ENCODE measurements at regions not wholly inside any gene's neighbourhood (a gene's known extent, or its start where the extent isn't known, plus 50 kb on each side); places are given as distances from the start of the nearest gene placed in this dataset.
A peak's percentile ranks its signal among the peaks of the same experiment; 100 is the strongest.
"Not testable (repeated sequence)": the region's sequence is repeated elsewhere in the genome, so short reads cannot be mapped to it uniquely, and the experiment has no call there.

DNA sequence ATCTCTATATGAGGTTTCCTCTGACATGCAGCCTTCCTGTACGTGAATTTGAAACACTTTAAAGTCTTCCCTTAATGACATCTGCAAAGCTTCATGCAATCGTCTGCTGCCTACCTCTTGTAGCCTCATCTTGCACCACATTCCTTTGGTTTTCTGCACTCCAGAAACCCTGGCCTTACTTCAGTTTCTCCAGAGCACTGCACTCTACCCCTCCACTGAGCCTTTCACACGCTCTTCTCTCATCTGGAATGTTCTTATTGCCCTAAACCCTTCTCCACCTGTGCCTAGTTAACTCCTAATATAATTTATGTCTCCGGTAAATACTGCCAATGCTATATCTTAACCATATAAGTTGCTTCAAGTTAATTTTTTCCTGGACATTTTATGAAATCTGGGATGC is 168.8 kb upstream of the SLC27A6 start:
- DNase-seq (ENCODE audit: low read depth), result no peak

DNA sequence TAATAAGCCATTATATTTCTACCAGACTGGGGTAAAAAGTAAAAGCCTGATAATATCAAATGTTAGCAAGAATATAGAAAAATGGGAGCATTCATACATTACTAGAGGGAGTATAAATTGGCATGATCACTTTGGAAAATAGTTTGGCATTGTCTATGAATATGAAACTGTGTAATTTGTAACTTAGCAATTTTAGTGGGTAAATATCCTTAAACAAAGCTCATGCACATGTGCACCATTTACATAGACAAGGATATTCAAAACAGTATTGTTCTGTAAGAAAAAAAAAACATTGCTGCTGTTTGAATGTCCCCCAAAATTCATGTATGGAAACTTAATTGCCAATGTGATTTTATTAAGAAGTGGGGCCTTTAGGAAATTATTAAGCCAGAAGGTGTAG is 166.4 kb upstream of the SLC27A6 start:
- DNase-seq (ENCODE audit: low read depth), result no peak

DNA sequence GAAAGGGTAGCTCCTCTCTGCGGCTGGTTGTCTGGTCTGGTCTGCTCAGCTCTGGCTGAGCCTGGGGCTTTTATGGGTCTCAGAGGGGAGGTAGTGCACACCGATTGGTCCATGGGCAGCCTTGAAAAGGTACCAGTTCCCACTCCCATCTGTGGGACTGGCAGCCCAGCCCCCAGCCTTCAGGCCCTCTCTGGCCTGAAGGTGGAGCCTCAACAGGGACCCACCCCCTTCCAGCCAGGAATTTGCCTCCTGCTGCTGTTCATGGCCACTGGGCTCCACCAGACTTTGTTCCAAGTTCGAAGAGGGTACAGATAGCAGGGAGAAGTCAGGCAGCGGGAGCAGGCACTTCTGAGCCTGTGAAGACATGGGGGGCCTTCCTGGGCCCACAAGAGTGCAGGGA is 165.3 kb upstream of the SLC27A6 start:
- DNase-seq (ENCODE audit: low read depth), result no peak

DNA sequence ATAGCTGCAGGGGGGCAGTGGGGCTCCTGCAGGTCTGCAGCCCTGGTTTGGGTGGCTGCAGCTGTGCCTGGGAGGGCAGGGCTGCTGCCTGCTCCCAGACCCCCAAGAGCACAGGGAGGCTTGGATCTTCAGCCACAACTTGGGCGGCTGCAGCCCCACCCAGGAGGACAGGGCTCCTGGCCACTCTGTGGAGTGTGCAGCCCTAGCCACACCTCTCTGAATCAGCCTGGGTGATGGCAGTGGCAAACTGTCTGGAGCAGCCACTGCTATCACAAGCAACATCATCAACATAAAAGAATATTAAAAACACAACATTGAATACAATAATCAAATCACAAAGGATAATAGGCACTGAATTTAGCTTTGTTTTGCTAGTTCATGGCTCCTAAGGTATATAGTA is 164.9 kb upstream of the SLC27A6 start:
- DNase-seq (ENCODE audit: low read depth), result no peak

DNA sequence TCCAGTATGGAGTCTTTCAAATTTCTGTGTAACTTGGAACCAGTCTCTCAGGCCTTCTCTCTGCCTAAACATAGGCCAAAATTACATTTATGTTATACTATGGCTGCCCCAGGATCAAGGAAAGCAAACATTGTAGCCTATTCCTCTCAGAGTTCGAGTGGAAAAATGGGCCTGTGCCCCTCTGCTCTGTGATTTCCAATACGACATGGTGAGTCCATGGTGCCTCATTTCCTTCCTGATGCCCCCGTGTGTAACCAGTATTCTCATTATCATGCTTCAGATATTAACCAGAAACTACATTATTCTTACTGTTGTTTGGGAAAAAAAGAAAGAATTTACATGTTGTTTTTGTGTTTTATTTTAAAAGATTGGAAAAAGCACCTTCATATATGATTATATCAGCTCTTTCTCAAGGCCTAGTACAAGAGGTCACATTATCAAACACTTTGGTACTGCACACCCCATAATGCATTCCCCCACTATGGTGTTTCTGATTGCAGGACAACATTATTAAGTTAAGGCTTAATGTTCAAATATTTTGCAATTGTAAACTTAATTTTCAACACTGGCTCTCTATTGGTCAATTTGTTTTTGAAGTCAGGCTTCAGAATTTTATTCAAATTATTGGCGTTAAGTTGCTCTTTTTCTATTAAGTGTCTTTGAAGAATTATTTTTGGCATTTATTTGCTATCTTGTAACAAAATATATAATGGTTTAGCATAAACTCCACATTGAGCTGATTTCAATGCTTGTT is 151.8 kb upstream of the SLC27A6 start:
- no peak for DNase-seq (ENCODE audit: low read depth)

DNA sequence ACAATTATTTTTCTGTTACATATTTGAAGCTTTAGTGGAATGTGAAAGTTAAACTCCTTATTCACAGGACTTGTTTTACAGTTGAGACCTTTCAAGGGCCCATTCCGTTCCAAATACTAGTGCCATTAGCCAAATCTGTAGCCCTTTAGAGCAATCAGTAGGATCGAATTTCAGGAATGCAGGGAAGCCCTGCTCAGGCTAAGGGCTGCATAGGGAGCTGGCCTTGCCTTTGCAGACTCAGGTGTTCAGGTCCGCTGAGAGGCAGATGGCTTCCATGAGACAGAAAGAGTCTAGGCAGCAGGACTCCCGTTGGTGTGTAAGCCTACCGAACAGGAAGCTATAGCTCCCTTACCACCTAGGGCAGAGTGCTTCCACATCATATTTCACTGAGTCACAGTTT is 150.1 kb upstream of the SLC27A6 start:
- DNase-seq (ENCODE audit: low read depth), result no peak

DNA sequence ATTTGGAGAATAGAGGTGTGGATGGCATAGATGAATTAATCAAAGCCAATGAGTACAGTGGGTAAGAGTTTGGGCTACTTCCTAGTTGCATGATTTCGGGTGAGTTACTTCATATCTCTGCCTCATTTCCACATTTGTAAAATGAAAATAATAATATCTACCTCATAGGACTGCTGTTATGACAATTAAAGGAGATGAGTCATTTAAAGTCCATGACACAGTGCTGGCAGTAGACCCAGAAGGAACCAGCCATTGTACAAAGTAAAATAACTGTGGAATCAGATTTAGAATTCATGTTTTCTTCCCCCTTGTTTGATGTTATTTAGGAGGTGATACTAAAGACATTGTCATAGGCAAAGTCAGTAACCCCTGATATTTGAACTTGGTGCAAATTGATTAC is 139.5 kb upstream of the SLC27A6 start:
- DNase-seq (ENCODE audit: low read depth), result peak; percentile 29

DNA sequence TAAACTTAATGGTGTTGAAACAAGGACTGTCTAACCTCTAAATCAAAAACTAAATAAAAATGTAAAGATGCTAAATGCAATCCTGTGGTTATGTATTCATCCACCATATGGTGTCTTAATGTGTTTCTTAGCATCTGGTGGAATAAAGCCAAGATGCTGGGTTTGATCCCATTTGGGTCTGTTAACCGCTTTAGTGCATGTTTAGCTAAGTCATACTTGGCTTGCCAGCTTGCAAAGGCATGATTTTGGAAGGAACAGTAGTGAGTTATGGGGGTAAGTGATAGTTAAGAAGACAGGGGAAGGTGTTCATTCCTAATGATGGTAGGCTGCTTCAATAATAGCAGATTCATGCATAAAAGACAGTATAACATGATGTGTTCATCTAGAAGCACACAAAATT is 139.0 kb upstream of the SLC27A6 start:
- peak; percentile 3 for DNase-seq (ENCODE audit: low read depth)

DNA sequence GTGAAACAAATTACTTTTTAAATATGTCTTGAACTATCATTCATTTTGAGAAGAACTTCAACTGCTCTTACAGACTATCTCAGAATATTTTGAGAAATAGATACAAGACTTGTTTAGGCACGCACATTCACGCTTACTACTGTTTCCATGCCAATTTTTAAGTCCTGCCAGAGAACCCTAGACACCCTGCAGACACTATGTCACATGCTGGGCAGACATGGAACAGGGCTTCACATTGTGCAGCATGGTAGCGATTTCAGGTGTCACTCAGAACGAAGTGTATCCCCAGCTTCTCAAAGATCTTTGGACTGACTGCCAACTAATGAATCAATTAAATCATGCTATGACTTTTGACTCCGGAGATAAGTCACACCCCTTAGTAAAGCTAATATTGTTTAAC is 128.7 kb upstream of the SLC27A6 start:
- DNase-seq (ENCODE audit: low read depth), result no peak

DNA sequence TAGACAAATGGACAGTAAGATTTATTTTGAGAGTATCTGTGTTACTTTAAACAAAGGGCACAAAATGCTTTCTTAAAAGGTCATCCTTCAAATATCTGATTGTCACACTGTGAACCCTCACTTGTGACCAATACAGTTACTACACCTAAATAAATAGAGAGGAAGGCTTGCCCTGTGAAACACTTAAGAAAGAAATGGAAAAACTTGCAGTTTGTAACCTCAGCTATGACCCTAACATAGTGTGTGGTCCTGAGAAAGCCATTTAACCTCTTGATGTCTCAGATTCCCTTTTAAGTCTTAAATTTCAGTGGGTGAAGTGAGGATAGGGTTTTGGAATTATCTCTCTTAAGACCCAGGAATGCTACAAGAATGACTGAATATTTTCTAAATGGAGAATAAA is 126.7 kb upstream of the SLC27A6 start:
- DNase-seq (ENCODE audit: low read depth), result no peak

DNA sequence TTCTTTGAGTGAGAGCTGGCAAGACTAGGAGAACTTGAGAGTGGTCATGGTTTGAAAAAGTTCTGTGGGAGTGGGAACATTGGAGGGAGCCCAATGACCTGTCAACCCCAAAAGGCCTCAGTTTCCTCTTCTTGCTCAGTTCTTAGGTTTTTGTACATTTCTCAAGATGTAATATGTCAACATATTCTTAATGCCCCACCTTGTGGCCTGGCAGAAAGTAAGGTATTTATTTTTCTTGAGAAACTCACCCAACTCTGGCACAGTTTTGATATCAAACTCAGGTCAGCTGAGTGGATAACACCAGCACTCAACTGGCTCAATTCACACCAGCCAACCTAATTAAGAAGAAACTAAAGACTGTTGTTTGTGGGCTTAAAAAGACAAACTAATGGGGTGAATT is 123.0 kb upstream of the SLC27A6 start:
- no peak for DNase-seq (ENCODE audit: low read depth)

DNA sequence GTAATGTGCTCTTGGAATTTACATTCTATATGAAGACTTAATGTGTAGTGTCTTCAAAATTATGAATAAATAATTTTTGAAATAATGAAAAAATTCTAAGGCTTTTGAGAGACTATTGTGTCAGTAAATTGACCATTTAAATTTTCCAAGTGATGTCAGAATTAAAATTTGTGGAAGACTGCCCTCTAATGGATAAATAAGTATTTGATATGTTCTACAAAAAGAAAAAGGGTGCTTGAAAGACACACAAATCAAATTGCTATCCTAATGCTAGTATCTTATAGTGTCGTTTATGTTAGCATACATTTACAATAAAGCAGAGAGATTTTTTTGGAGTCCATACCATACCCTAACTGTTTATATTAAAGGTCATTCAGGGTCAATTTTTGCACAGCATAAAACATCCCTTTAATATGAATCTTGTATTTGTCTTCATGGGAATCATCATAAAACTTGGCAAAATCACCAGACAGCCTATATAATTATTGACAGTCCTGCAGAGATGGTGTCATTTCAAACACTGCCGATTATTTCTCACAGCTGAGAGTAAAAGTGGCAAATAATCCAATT is 120.8 kb upstream of the SLC27A6 start:
- peak; percentile 35 for DNase-seq (ENCODE audit: low read depth)

DNA sequence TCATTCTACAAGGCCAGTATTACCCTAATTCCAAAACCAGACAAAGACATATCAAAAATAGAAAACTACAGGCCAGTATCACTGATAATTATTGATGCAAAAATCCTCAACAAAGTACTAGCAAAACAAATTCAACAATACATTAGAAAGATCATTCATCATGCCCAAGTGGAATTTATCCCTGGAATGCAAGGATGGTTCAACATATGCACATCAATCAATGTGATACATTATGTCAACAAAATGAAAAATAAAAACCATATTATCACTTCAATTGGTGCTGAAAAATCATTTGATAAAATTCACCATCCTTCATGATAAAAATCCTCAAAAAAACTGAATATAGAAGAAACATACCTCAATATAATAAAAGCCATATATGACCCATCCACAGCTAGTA is 115.2 kb upstream of the SLC27A6 start:
- no peak for DNase-seq (ENCODE audit: low read depth)

DNA sequence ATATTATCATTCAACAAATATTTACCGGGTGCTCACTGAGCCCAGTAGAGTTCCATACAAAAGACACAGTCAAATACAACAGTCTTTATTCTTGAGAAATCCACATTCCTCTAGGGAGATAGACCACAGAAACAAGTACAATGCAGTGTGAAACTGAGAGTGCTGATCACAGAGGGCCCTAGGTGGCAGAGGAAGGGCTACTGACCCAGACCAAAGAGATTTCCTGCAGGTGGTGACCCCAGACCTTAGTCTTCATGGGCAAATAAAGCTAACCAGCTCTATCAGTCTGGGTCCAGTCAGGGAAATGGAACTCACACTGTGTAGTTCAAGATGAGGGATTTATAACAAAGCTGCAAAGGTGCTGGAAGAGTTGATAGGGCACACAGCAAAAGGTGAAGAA is 110.4 kb upstream of the SLC27A6 start:
- no peak for DNase-seq (ENCODE audit: low read depth)

DNA sequence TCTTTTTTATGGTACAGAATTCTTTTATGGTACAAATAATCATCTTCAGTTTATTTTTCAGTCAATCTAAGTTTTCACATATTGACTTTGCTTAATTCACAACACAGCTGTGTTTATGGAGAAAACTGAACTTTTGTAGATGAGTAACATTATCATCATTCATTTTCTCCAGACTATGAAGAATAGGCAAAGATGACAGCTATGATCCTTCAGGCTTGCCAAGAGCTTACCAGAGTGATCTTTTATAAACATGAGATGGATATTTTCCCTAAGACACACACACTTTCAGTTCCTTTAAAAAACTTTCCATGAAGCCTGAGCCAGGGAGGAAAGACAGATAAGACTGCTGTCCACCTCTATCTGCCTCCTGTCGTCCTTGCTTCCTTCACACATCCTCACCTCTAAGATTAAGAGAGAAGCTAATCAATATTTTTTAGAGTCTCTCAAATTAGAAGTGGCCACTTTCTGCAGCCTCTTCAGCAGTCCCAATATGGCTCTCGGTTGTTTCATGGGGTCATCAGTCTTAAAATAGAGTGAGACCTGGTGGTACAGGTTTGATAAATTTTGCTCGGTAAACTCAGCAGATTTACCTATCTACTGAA is 108.1 kb upstream of the SLC27A6 start:
- no peak for DNase-seq (ENCODE audit: low read depth)

DNA sequence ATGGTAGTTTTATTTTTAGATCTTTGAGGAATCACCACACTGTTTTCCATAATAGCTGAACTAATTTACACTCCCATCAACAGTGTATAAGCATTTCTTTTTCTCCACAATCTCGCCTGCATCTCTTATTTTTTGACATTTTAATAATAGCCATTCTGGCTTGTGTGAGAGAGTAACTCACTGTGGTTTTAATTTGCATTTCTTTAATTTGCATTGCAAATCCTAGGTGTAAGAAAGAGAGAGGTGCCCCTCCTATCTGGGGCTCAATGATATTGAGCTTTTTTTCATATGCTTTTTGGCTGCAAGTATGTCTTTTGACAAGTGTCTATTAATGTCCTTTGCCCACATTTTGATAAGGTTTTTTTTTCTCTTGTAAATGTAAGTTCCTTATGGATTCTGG is 106.3 kb upstream of the SLC27A6 start:
- no peak for DNase-seq (ENCODE audit: low read depth)

DNA sequence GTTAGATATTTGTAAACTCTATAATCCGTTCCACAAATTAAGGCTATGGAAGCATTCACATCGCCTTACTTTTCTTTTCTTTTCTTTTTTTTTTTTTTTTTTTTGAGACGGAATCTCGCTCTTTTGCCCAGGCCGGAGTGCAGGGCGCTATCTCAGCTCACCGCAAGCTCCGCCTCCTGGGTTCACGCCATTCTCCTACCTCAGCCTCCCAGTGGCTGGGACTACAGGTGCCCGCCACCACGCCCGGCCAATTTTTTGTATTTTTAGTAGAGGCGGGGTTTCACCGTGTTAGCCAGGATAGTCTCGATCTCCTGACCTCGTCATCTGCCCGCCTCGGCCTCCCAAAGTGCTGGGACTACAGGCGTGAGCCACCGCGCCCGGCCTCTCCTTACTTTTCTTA is 104.1 kb upstream of the SLC27A6 start:
- not testable (repeated sequence) for DNase-seq (ENCODE audit: low read depth)

DNA sequence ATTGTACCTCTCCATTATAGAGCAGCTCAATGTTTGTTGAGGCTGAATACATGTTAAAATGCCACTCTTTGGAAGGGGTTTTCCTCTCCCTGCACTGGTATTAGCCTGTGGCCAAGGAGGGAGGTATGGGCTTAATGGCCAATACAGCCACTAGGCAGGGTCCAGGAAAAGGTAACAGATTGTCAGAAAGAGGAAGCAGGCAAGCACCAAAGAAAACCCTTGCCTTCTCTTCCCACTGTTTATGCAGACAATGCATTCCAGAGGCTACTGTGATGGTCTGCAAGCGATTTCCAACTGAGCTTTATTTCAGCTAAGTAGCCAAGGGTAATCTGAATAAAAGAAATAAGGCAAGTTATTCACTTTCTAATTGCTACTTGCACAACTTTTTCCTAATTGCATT is 95.3 kb upstream of the SLC27A6 start:
- DNase-seq (ENCODE audit: low read depth), result no peak

DNA sequence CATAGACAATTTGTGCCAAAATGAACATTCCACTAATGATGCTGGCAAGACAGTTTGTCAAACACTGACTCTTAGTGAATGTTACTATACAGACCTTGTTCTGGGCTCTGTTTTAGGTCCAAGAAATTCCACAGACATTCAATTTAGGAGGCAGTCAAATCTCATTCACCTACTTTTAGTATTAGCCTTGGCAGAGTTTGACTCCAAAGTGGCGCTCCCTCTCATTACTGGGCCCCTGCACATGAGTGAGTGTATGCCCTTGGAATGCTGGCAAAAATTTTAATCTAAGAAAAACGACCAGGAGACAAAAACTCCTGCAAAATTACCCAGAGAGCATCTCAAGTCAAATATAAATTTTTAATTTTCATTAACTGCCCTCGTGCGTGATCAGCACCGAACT is 94.9 kb upstream of the SLC27A6 start:
- DNase-seq (ENCODE audit: low read depth), result no peak

DNA sequence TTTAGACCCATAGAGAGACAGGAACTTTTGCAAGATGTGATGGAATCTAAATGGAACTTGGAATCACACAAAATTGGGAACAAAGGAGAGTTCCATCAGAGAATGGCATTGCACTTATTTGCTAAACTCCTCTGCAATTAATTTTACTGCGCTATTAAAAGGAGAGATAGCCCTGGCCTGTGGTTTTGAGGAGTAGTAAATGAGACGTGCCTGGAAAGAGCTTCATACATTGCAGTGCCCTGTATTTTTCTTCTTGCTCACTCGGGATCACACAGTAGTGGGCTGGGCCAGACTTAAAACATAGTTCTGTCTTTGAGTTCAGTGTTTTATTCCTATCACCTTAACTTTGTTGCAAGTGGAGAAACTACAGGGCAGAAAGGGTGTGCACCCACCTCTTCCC is 94.4 kb upstream of the SLC27A6 start:
- DNase-seq (ENCODE audit: low read depth), result no peak

DNA sequence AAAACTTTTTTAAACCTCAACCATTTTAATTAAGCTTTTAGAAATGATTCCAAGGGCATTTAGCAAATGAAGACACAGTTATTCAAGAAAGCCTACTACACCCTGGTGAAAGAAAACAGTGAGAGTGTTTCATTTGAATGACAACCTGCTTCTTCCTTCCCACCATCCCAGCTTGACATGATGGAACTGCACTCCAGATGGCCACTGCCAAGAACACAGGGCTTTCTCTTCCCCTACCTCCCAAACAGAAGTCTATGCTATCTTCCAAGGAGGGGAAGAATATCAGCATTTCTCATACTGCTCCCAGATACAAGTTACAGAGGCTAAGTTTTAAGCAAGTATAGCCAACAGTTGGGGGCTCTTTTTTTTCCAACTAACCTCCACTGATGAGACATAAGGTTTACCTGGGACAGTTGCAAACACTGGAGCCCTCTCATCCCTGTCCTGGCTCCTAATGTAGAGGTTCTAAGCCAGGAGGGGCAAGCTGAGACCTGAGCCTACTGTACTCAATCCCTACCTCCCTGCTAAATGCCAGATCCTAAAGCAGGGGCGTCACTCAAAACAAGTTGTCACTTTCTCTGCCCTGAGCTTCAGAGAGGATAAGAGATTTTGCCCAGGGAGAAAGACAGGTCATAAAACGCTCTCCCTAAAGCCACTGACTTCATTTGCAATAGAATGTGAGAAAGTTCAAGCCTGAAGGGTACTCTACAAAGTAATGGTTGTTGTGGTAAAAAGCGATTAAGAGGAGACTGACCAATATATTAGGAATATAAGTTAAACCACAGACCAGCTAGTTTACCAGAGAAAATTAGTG is 88.5 kb upstream of the SLC27A6 start:
- DNase-seq (ENCODE audit: low read depth), result no peak

DNA sequence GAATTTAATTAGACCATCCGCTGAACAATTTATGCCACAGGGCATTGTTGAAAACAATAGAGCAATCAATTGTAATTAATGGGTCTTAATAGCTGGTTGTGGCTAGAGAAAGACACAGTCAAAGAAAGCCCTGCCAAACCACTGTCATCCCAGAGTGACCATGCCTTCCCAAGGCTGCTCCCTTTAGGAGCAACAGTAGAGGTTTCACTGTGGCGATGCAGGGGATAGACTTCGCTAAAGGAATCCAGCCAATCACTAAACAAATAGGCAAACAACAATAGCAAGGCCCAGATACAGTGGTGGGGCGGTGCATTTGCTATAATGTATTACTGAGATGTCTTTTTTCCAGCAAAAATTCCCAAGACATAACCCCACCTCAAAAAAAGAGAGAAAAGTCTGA is 87.8 kb upstream of the SLC27A6 start:
- no peak for DNase-seq (ENCODE audit: low read depth)

All from LHCN-M2 (cell line).